GM19452 (cell line): ENCODE measurements at regions not wholly inside any gene's neighbourhood (a gene's known extent, or its start where the extent isn't known, plus 50 kb on each side); places are given as distances from the start of the nearest gene placed in this dataset.

ENCODE experiments used
- ATAC-seq: cut with Tn5 transposase; IDR thresholded peaks from one replicate; pipeline ENCODE4 v1.9.1; 2021; ENCODE audit not compliant: unreplicated experiment

- ATAC-seq = no peak
Observed at GRCh38 chr3:56985878-56986277, 74.6 kb upstream of the SPATA12 start.

GRCh38 chr3:56985460-56985859 lies 75.0 kb upstream of the SPATA12 start:
- no peak for ATAC-seq

DNA sequence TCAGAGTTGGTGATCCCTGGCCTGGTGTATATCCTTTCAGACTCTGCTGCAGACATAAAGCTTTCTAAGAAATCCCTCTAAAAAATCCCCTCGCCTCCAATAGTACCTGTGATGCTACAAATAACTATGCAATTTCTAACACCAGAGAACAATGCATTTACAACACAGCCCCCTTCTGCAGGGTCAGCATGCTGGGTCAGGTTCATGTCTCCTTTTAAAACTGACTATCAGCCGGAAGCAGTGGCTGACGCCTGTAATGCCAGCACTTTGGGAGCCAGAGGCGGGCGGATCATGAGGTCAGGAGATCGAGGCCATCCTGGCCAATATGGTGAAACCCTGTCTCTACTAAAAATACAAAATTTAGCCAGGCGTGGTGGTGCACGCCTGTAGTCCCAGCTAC lies 77.0 kb upstream of the SPATA12 start:
- ATAC-seq = no peak

- ATAC-seq = no peak
Observed at GRCh38 chr3:56981445-56982230, 78.8 kb upstream of the SPATA12 start.

DNA sequence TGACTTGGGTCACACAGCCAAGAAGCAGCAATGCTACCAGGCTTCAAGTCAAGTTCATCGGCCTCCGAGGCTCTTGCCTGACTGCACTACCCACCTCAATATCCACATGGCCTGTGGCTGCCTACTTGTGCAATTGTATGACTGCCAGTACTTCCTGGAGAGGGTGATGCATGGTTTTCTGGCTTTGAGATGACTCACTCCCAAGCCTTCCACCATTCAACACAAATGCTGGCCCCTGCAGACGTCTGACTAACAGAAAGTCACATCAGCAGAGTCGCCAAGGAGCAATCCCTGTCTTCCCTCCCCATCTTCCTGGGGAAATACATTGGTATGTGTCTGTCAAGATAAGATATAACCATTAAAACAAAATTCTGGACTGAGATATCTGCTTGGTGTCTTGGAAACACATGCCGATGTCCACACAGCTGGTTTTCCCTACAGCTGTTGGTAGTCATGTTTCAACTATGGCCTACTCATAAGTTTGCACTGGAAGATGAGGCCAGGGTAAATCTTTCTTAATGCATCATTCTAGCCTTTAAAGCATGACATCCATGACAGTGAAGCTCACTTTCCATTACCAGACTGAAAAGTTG lies 79.6 kb upstream of the SPATA12 start:
- no peak for ATAC-seq

DNA sequence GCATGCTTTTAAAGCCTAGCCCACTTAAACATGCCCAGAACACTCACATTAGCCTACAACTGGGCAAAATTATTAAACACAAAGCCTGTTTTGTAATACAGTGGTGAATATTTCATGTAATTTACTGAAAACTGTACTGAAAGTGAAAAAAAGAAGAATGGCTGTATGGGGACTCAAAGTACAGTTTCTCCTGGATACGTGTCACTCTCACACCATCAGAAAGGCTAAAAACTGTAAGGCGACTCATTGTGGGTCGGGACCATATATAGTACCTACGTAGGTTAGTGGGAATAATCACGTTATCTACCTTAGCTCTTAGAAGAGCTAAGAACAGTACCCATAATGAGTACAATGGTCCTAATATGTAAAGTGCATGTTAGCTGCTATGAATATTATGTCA lies 80.2 kb upstream of the SPATA12 start:
- ATAC-seq = no peak

DNA sequence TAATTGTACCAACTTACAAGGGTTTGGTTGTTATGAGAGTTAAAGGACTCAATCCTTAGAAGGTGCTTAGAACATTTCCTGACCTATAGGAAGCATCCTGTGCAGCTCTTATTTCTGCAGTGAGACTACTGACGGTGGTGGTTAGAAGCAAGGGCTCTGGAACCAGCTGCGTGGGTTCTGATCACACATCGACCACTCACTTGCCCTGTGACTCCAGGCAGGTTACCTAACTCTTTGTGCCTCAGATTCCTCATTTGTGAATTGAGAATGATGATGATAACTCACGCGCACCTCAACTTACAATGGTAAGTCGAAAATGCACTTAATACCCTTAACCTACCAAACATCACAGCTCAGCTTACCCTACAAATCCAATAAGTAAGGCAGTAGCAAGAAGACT lies 80.7 kb upstream of the SPATA12 start:
- no peak for ATAC-seq

- ATAC-seq = no peak
Observed at GRCh38 chr3:56977561-56977889, 82.9 kb upstream of the SPATA12 start.

- ATAC-seq = no peak
Observed at GRCh38 chr3:56976651-56977560, 83.6 kb upstream of the SPATA12 start.

GRCh38 chr3:56975567-56975966 lies 84.9 kb upstream of the SPATA12 start:
- ATAC-seq = no peak

- ATAC-seq = no peak
Observed at GRCh38 chr3:56974247-56974930, 86.1 kb upstream of the SPATA12 start.

- no peak for ATAC-seq
Observed at GRCh38 chr3:56971816-56972215, 88.6 kb upstream of the SPATA12 start.

GRCh38 chr3:56971261-56971660 lies 89.2 kb upstream of the SPATA12 start:
- no peak for ATAC-seq

DNA sequence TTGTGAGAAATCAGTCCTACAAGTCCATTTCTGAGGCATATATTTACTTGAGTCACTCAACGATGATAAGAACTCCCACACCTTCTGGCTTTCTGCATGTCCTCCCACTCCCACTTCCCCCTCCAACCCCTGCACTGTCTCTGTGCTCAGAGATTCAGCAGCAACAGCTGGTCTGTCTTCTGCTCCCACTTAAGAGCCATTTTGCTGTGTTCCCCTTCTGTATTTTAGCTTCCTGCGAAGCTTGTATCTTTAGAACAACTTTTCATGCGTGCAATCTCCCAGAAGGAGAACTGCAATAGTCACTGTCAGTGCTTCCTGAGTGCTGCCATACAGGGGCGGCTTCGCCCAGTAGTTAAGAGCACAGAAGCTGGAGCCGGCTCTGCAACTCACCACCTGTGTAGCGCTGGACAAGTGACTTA lies 90.0 kb upstream of the SPATA12 start:
- ATAC-seq = no peak

DNA sequence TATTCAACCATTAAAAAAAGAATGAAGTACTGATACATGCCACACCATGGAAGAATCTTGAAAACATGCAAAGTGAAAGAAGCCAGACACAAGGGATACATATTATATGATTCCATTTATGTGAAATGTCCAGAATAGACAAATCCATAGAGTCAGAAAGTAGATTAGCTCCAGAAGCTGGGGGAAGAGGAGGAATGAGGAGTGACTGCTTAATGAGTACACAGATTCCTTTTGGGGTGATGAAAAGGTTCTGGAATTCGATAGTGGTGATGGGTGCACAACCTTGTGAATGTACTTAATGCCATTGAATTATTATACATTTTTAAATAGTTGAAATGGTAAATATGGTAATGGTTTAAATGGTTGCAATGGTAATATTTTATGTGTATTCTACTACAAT lies 90.6 kb upstream of the SPATA12 start:
- no peak for ATAC-seq

GRCh38 chr3:56966509-56966908 lies 94.0 kb upstream of the SPATA12 start:
- ATAC-seq = no peak

DNA sequence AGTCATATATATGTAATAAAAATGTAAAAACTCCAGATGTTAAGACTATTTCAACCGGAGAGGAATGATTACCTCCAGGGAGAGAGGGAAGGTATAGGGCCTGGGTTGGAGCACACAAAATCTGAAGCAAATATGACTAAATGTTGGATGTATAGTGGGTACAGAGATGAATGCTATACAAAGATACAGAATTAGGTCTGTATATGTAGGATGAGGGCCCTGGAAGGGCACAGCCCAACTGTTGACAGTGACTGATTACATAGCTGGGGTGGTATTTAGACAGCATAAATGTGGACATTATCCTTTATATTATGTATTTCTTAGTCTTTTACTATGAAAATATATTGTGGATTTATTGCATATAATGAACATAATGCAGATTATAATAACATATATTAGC lies 94.4 kb upstream of the SPATA12 start:
- ATAC-seq = no peak

GRCh38 chr3:56962922-56963321 lies 97.5 kb upstream of the SPATA12 start:
- ATAC-seq = no peak

GRCh38 chr3:56962206-56962605 lies 98.3 kb upstream of the SPATA12 start:
- ATAC-seq = no peak

GRCh38 chr3:56960234-56960917 lies 100.1 kb upstream of the SPATA12 start:
- ATAC-seq = no peak

DNA sequence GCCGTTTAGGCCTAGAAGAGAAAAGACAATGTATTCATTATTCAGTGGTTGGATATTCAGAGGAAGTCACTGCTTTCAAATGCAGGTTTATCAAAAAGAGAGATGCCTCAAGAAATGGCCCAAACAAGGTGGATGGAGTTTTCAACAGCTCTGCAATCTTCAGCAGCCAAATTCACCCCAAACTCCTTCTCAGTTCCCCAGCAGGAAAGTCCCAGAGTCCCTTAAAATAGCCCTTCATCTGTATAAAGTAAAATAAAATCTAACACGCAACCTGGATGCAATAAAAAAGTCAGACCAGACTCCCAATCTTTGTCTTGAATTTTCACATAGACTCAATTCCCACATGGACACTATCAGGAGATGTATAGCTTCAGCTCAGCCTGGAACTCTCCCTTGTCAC lies 101.6 kb upstream of the SPATA12 start:
- no peak for ATAC-seq
